ENCODE measurements at regions not wholly inside any gene's neighbourhood (a gene's known extent, or its start where the extent isn't known, plus 50 kb on each side); places are given as distances from the start of the nearest gene placed in this dataset.
A peak's percentile ranks its signal among the peaks of the same experiment; 100 is the strongest.

DNA sequence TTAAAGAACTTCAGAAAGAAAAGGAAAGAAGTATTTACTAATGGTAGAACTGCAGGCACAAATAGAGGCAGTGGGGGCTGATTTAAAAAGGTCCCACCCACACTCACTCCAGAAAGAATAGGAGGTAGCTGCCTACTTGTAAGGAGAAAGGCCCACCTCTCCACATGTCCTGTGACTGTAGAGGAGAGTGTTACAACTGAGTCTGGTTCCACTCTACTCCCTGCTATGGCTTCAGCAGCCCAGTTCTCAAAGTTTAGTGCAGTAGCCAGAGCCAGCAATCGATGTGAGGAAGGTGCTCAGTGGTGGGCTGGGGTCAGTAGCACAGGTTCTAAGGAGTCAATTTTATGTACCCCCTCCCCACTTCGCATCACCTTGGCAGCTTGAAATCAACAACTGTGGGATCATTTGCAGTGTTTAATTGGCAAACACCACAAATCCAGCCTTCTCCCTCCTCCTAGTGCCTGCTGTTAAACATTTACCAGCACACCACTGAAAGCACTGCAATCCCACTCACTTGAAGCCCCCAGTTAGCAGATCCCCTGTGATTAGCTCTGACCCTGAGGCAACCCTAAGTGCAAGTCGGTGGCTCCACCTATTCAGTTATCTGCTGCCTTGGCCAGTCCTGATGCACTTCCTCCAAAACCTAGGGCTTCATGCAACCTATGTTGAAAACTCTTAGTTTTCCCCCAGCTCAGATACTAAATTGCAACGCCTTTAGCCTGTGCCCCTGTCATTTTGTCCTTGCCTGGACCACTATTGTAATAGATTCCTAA, 146.6 kb downstream of the BBOX1 start:
- Mint-ChIP-seq H3K27ac (no peak overlapping the region), H3K9me3 (no peaks in the 10 kb centered on the region), H3K36me3 (no peaks in the 10 kb centered on the region)
- DNase-seq (ENCODE audit: low spot score in 2 of 2) (no peak), ATAC-seq (no peak)

DNA sequence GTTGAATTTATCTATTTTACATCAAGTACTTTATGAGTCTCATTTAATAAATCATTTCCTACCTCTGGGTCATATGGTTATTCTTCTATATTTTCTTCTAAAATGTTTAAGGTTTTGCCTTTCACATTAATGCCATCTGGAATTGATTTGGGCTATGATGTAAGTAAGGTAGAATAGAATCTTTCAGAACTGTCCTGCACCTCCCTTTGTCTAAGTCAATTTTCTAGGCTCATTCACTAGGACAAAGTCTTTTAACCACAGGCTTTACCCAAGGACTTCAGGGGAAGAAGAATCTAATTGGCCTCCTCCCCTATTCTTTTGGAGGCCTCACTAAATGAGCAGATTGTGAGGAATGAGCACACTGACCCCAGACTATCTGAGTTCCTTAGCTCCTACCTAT, 146.0 kb downstream of the BBOX1 start:
- ATAC-seq (no peak), DNase-seq (ENCODE audit: low spot score in 2 of 2) (no peak)
- H3K27ac Mint-ChIP-seq, result no peak overlapping the region
- H3K9me3 Mint-ChIP-seq, result no peaks in the 10 kb centered on the region
- no peaks in the 10 kb centered on the region for H3K36me3 Mint-ChIP-seq

DNA sequence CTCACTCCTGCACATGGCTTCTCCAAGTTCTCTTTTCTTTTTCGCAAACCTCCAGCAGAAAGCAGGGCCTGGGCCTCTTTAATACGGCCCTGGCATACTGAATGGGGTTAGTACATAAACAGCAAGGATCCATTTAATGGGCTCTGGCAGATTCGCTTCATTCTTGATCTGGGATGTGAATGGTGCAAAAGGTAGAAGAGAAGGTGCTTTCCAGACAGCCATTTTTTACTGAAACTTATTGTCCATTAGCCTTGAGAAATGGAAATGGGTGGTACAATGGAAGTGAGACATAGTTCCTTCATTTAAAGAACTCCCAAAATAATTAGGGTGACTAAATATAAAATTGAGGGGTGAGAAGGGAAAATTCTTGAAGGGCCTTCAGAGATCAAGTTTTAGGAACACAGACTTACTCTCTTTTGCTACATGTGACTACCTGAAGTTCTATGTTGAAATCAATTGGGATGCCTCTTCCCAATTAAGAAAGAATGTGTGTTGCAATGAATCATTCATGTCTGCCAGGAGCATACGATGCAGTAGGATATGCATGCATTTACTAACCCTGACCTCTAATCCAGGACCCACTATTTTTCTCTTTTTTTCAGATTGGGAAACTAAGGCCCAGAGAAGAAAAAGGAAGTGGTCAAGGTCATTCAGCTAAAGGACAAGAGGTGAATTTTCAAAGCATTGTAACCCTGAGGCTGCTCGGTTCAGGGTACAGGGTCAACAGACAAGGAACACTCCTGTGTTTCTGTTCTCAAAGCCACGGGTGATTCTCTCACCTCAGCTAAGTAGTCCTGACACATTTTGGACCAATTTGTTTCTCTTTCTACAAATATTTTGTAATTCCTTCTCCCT, 144.1 kb downstream of the BBOX1 start:
- Mint-ChIP-seq H3K27ac (no peak overlapping the region), H3K36me3 (no peaks in the 10 kb centered on the region), H3K9me3 (no peaks in the 10 kb centered on the region)
- ATAC-seq (no peak), DNase-seq (ENCODE audit: low spot score in 2 of 2) (no peak)

DNA sequence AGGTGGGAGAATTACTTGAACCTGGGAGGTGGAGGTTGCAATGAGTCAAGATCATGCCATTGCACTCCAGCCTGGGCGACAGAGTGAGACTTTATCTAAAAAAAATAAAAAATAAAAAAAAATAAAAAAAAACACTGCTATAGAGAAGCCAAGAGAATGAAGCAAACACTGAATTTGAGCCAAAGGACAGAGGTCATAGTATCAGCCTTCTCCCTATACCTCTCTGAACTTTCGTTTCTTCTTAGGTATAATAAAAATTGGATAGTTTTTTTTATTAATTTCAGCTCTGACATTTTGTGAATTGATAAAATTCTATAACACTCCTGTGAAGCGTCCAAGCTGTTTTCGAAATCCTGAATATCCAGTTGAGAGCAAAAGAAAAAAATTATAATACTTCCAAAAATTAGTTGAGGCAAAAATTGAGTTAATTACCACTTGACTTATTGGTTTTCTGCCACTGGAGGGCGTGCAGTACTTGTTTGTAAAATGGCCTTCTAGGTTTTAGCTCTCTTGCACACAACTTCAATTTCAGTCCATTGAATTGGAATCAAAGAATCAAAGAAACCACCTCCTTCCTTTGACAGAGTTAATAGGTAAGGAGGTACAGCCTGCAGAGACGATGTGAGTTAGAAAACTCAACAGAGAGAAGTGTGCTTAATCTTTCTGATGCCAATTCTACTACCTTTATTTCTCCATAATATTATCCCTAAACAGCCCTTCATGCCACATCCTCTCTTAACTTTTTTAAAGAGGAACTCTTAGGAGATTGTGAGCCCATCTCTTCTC, 143.2 kb downstream of the BBOX1 start:
- DNase-seq (ENCODE audit: low spot score in 2 of 2) (peak in 1 of 2 donors; percentile 32), ATAC-seq (no peak)
- no peaks in the 10 kb centered on the region for H3K9me3 Mint-ChIP-seq
- H3K36me3 Mint-ChIP-seq, result no peaks in the 10 kb centered on the region
- H3K27ac Mint-ChIP-seq, result no peak overlapping the region

DNA sequence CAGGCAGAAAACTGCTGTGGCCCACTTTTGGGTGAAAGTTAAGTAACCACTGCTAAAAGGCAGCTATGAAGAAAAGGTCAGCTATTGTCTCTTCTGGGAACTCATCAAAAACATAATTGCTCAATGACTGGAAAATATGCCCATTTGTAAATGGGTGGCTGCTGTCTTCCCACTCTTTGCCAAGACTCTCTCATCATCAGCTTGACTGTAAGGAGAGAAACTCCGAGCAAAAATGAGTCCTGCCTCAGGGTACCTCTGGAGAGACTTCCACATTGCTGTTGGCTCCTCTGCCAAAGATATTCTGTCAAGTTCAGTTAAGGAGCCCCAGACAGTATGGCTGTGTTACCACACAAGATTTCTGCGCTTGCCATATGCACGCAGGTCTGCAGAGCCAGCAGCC, 138.7 kb downstream of the BBOX1 start:
- DNase-seq (ENCODE audit: low spot score in 2 of 2), result no peak
- Mint-ChIP-seq H3K9me3 (no peaks in the 10 kb centered on the region), H3K27ac (no peak overlapping the region), H3K36me3 (no peaks in the 10 kb centered on the region)
- ATAC-seq, result no peak

DNA sequence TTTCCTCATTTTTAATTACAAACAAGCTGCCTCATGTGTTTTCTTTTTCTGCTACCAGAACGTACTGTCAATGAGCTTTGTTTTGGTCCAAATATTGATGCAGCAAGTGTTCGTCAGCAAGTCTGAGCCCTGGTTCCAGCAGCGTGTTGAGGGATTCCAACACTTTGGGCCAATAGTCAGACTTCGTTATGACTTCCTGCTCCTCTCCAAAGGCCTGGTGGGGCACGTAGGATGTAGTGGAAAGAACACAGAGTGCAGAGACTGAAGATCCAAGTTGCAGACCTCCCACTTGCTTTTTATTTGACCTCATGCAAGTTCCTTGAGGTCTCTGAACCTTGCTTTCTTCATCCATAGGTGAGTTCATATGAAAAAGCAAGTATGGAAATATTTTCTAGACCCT, 138.2 kb downstream of the BBOX1 start:
- no peaks in the 10 kb centered on the region for H3K36me3 Mint-ChIP-seq
- ATAC-seq, result no peak
- DNase-seq (ENCODE audit: low spot score in 2 of 2), result no peak
- no peak overlapping the region for H3K27ac Mint-ChIP-seq
- no peaks in the 10 kb centered on the region for H3K9me3 Mint-ChIP-seq
